ENCODE measurements at regions not wholly inside any gene's neighbourhood (a gene's known extent, or its start where the extent isn't known, plus 50 kb on each side); places are given as distances from the start of the nearest gene placed in this dataset.
A peak's percentile ranks its signal among the peaks of the same experiment; 100 is the strongest.

- peak; percentile 27 for DNase-seq
Observed at GRCh38 chr1:57908147-57908890, 484.5 kb upstream of the DAB1 start.

GRCh38 chr1:57901208-57901919 is 477.5 kb upstream of the DAB1 start:
- DNase-seq = peak; percentile 26

- DNase-seq = no peak
Observed at GRCh38 chr1:57898531-57898930, 474.7 kb upstream of the DAB1 start.

- DNase-seq = no peak
Observed at GRCh38 chr1:57897581-57897980, 473.7 kb upstream of the DAB1 start.

GRCh38 chr1:57894315-57894714 is 470.5 kb upstream of the DAB1 start:
- no peak for DNase-seq

- no peak for DNase-seq
Observed at GRCh38 chr1:57889676-57890320, 465.9 kb upstream of the DAB1 start.

GRCh38 chr1:57887964-57888491 is 464.2 kb upstream of the DAB1 start:
- DNase-seq = no peak

GRCh38 chr1:57886376-57886775 is 462.5 kb upstream of the DAB1 start:
- no peak for DNase-seq

GRCh38 chr1:57883642-57883995 is 459.8 kb upstream of the DAB1 start:
- no peak for DNase-seq

GRCh38 chr1:57882934-57883641 is 459.2 kb upstream of the DAB1 start:
- no peak for DNase-seq

GRCh38 chr1:57882072-57882471 is 458.2 kb upstream of the DAB1 start:
- no peak for DNase-seq

GRCh38 chr1:57881639-57882038 is 457.8 kb upstream of the DAB1 start:
- no peak for DNase-seq

- no peak for DNase-seq
Observed at GRCh38 chr1:57879700-57880099, 455.8 kb upstream of the DAB1 start.

- peak; percentile 39 for DNase-seq
Observed at GRCh38 chr1:57874418-57874877, 450.6 kb upstream of the DAB1 start.

- no peak for DNase-seq
Observed at GRCh38 chr1:57872913-57873312, 449.1 kb upstream of the DAB1 start.

GRCh38 chr1:57868908-57869307 is 445.0 kb upstream of the DAB1 start:
- DNase-seq = no peak

GRCh38 chr1:57868239-57868638 is 444.4 kb upstream of the DAB1 start:
- DNase-seq = no peak

GRCh38 chr1:57866998-57867397 is 443.1 kb upstream of the DAB1 start:
- no peak for DNase-seq

- no peak for DNase-seq
Observed at GRCh38 chr1:57860931-57861565, 437.2 kb upstream of the DAB1 start.

- DNase-seq = no peak
Observed at GRCh38 chr1:57860325-57860724, 436.5 kb upstream of the DAB1 start.

GRCh38 chr1:57858740-57859139 is 434.9 kb upstream of the DAB1 start:
- DNase-seq = no peak

- DNase-seq = no peak
Observed at GRCh38 chr1:57857809-57858208, 433.9 kb upstream of the DAB1 start.

GRCh38 chr1:57854436-57854835 is 430.6 kb upstream of the DAB1 start:
- DNase-seq = no peak

Data from NCI-H1105 (cell line).